Astrocyte (in vitro differentiated cells and primary cell): ENCODE measurements at regions not wholly inside any gene's neighbourhood (a gene's known extent, or its start where the extent isn't known, plus 50 kb on each side); places are given as distances from the start of the nearest gene placed in this dataset.

Source experiments
- DNase-seq: peaks from one replicate; pipeline ENCODE4 v3.0.0-alpha.2; 2010; ENCODE audit warnings: low read depth
- FAIRE-seq: peaks from 2 replicates; lab custom pipeline; 2011; peaks lifted over from hg19 to GRCh38; lab: Jason Lieb, UNC
- H2AFZ ChIP-seq: 2 replicates; pipeline ENCODE4 v1.6.0; 2012; ENCODE audit warnings: low read depth, low read length, inconsistent platforms
- H3K27ac ChIP-seq: 2 replicates; pipeline ENCODE4 v1.5.1; 2011; ENCODE audit warnings: low read depth, low read length, inconsistent platforms
- H3K27me3 ChIP-seq: 2 replicates; pipeline ENCODE4 v1.6.0; 2011; ENCODE audit warnings: low read length, inconsistent platforms; ENCODE audit not compliant: insufficient read depth
- H3K36me3 ChIP-seq: 2 replicates; pipeline ENCODE4 v1.5.1; 2011; ENCODE audit warnings: low read length, inconsistent platforms; ENCODE audit not compliant: insufficient read depth
- H3K4me1 ChIP-seq: 2 replicates; pipeline ENCODE4 v1.5.1; 2011; ENCODE audit warnings: low read length, inconsistent platforms; ENCODE audit not compliant: insufficient read depth
- H3K4me2 ChIP-seq: 2 replicates; pipeline ENCODE4 v1.6.0; 2012; ENCODE audit warnings: low read length, inconsistent platforms
- H3K4me3 ChIP-seq: 2 replicates; pipeline ENCODE4 v1.5.1; 2011; ENCODE audit warnings: low read depth, mild to moderate bottlenecking, low read length, inconsistent platforms; ENCODE audit not compliant: insufficient read depth
- H3K79me2 ChIP-seq: 2 replicates; pipeline ENCODE4 v1.6.0; 2012; ENCODE audit warnings: mild to moderate bottlenecking, low read length, inconsistent platforms; ENCODE audit not compliant: insufficient read depth
- H3K9ac ChIP-seq: 2 replicates; pipeline ENCODE4 v1.6.0; 2012; ENCODE audit warnings: mild to moderate bottlenecking, low read length, inconsistent platforms
- H3K9me3 ChIP-seq: 2 replicates; pipeline ENCODE4 v1.5.1; 2012; ENCODE audit warnings: low read depth, mild to moderate bottlenecking, low read length, inconsistent platforms; ENCODE audit not compliant: insufficient read depth
- H4K20me1 ChIP-seq: 2 replicates; pipeline ENCODE4 v1.6.0; 2012; ENCODE audit warnings: low read length, inconsistent platforms; ENCODE audit not compliant: insufficient read depth
- H3K27ac Mint-ChIP-seq: one replicate; pipeline ENCODE4 v1.8.0; 2021; ENCODE audit warnings: mild to moderate bottlenecking, mixed read lengths; ENCODE audit not compliant: unreplicated experiment
- H3K27me3 Mint-ChIP-seq: one replicate; pipeline ENCODE4 v1.8.0; 2021; ENCODE audit warnings: low read depth, mixed read lengths; ENCODE audit not compliant: unreplicated experiment
- H3K36me3 Mint-ChIP-seq: one replicate; pipeline ENCODE4 v1.8.0; 2021; ENCODE audit warnings: low read depth, mixed read lengths; ENCODE audit not compliant: unreplicated experiment
- H3K4me1 Mint-ChIP-seq: one replicate; pipeline ENCODE4 v1.8.0; 2021; ENCODE audit warnings: low read depth, mixed read lengths; ENCODE audit not compliant: unreplicated experiment
- H3K4me3 Mint-ChIP-seq: one replicate; pipeline ENCODE4 v1.8.0; 2021; ENCODE audit warnings: mild to moderate bottlenecking, moderate library complexity, mixed read lengths; ENCODE audit not compliant: unreplicated experiment
- H3K9me3 Mint-ChIP-seq: one replicate; pipeline ENCODE4 v1.8.0; 2021; ENCODE audit warnings: mild to moderate bottlenecking, mixed read lengths; ENCODE audit not compliant: unreplicated experiment
- EZH2 ChIP-seq: IDR thresholded peaks from 2 replicates; pipeline ENCODE4 v1.6.1; 2012; ENCODE audit warnings: mild to moderate bottlenecking, low read length, inconsistent platforms; ENCODE audit not compliant: insufficient read depth
- TF ChIP-seq, protein P1 (sequence below): IDR thresholded peaks from 2 replicates; pipeline ENCODE4 v1.5.1; 2011; ENCODE audit warnings: low read depth, mild to moderate bottlenecking, inconsistent platforms, low read length, moderate library complexity; ENCODE audit not compliant: insufficient read depth

DNA sequence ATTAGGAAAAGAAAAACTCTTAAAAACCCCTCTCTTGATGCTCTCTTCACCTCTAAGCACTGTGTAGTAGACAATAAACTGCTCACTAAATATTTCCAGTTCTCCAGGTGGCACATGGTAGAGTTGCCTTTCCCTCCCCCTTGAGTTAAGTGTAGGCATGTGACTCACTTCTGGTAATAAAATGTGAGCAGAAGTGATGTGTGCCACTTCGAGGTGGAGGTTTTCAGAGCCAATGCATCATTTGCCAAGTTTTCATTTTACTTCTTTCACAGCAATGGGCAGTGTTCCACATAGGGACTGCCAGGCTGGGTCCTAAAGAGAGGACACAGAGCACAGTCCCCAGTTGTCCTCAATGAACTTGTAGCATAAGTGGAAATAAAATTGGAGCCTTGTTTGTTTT, 131.6 kb upstream of the NPY start:
- Histone ChIP-seq H3K4me2 (no peak overlapping the region), H3K9me3 (no peaks in the 10 kb centered on the region), H2AFZ (no peak overlapping the region), H3K27ac (no peak overlapping the region), H3K9ac (no peak overlapping the region), H3K4me1 (no peaks in the 10 kb centered on the region), H3K36me3 (no peaks in the 10 kb centered on the region), H3K79me2 (no peaks in the 10 kb centered on the region), H4K20me1 (no peaks in the 10 kb centered on the region), H3K27me3 (no peaks in the 10 kb centered on the region), H3K4me3 (no peak overlapping the region)
- Mint-ChIP-seq H3K4me3 (no peak overlapping the region), H3K27ac (no peak overlapping the region), H3K4me1 (peaks cover 4% of the 10 kb centered on the region), H3K36me3 (no peaks in the 10 kb centered on the region), H3K9me3 (peaks cover 15% of the 10 kb centered on the region), H3K27me3 (peaks cover 4% of the 10 kb centered on the region)
- DNase-seq, result no peak
- no peak for TF ChIP-seq EZH2
- TF ChIP-seq, protein P1, sequence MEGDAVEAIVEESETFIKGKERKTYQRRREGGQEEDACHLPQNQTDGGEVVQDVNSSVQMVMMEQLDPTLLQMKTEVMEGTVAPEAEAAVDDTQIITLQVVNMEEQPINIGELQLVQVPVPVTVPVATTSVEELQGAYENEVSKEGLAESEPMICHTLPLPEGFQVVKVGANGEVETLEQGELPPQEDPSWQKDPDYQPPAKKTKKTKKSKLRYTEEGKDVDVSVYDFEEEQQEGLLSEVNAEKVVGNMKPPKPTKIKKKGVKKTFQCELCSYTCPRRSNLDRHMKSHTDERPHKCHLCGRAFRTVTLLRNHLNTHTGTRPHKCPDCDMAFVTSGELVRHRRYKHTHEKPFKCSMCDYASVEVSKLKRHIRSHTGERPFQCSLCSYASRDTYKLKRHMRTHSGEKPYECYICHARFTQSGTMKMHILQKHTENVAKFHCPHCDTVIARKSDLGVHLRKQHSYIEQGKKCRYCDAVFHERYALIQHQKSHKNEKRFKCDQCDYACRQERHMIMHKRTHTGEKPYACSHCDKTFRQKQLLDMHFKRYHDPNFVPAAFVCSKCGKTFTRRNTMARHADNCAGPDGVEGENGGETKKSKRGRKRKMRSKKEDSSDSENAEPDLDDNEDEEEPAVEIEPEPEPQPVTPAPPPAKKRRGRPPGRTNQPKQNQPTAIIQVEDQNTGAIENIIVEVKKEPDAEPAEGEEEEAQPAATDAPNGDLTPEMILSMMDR, result no peak
- no peak for FAIRE-seq

DNA sequence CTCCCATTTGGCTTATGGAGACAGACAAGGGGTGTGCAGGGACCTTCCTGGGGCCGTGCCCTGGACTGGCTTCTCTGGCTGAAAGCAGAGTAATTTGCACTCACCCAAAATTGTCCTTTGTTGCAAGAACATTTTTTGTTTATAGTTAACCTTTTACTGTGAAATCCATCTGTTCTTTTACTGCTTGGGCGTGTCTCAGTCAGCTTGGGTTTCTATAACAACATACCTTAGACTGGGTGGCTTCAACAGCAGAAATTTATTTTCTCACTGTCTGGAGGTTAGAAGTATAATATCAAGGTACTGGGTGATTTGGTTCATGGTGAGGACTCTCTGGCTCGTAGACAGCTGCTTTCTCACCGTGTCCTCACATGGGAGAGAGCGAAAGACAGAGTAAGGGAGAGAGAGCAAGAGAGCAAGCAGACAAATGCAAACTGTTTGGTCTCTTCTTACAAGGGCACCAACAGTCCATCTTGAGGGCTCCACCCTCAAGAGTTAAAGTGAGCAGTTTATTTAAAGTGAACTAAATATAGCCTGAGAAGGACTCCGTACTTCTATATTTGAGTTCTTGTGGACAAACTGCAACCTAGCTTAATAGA, 131.0 kb upstream of the NPY start:
- no peak for DNase-seq
- Histone ChIP-seq H4K20me1 (no peaks in the 10 kb centered on the region), H3K36me3 (no peaks in the 10 kb centered on the region), H3K9ac (no peak overlapping the region), H3K27me3 (no peaks in the 10 kb centered on the region), H3K4me3 (no peak overlapping the region), H2AFZ (no peak overlapping the region), H3K27ac (no peak overlapping the region), H3K79me2 (no peaks in the 10 kb centered on the region), H3K4me2 (no peak overlapping the region), H3K9me3 (peaks cover 2% of the 10 kb centered on the region), H3K4me1 (no peaks in the 10 kb centered on the region)
- Mint-ChIP-seq H3K4me1 (peaks cover 4% of the 10 kb centered on the region), H3K4me3 (no peak overlapping the region), H3K9me3 (peaks cover 15% of the 10 kb centered on the region), H3K27me3 (peaks cover 4% of the 10 kb centered on the region), H3K36me3 (no peaks in the 10 kb centered on the region), H3K27ac (no peak overlapping the region)
- FAIRE-seq, result no peak
- TF ChIP-seq EZH2, result no peak
- TF ChIP-seq, protein P1, result no peak

DNA sequence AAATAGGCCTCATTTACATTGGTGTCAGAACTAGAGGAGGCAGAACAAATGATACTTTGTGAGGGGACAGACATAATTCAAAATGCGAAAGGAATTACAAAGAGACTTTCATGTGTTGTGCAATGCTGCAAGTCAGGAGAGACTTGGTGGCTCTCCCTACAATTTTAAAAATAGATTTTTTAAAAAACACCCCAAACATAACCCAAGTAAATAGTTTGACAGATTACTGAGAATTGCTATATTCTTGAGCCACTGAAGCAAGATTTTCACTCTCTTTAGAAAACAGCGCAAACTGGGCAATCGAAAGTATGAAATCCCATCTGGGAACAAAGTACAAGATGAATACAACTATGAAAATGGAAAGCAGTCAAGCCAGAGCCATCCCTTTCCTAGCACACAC, 126.3 kb upstream of the NPY start:
- no peak overlapping the region for H3K9ac ChIP-seq
- no peaks in the 10 kb centered on the region for H3K27me3 ChIP-seq
- peaks cover 4% of the 10 kb centered on the region for H3K27me3 Mint-ChIP-seq

More for the DNA sequence above, 126.3 kb upstream of the NPY start:
- Histone ChIP-seq H3K36me3 (no peaks in the 10 kb centered on the region), H3K27ac (no peak overlapping the region), H3K9me3 (peaks cover 3% of the 10 kb centered on the region), H2AFZ (no peak overlapping the region), H3K4me1 (no peaks in the 10 kb centered on the region), H3K79me2 (no peaks in the 10 kb centered on the region), H4K20me1 (no peaks in the 10 kb centered on the region), H3K4me2 (no peak overlapping the region), H3K4me3 (no peak overlapping the region)
- Mint-ChIP-seq H3K4me3 (no peak overlapping the region), H3K9me3 (peaks cover 2% of the 10 kb centered on the region), H3K27ac (no peak overlapping the region), H3K36me3 (no peaks in the 10 kb centered on the region), H3K4me1 (peaks cover 4% of the 10 kb centered on the region)
- no peak for FAIRE-seq
- TF ChIP-seq, protein P1, result no peak
- no peak for TF ChIP-seq EZH2
- no peak for DNase-seq
